Suprapubic skin (tissue), 4 donors: ENCODE measurements at regions not wholly inside any gene's neighbourhood (a gene's known extent, or its start where the extent isn't known, plus 50 kb on each side); places are given as distances from the start of the nearest gene placed in this dataset.

Source experiments
- DNase-seq, 2 donors: peaks; one replicate each; pipeline ENCODE4 v3.0.0-alpha.2; 2019; ENCODE audit warnings: low spot score in 2 of 2
- H3K27ac ChIP-seq: fragments of 200-600 bp; sonication (generic); one replicate; pipeline ENCODE4 v1.5.1; 2019
- H3K27me3 ChIP-seq: fragments of 200-600 bp; sonication (generic); one replicate; pipeline ENCODE4 v1.5.1; 2019
- H3K36me3 ChIP-seq: fragments of 200-600 bp; sonication (generic); one replicate; pipeline ENCODE4 v1.5.1; 2019
- H3K4me1 ChIP-seq: fragments of 200-600 bp; sonication (generic); one replicate; pipeline ENCODE4 v1.5.1; 2019
- H3K4me3 ChIP-seq: fragments of 200-600 bp; sonication (generic); one replicate; pipeline ENCODE4 v1.5.1; 2019; ENCODE audit warnings: mild to moderate bottlenecking
- H3K9me3 ChIP-seq: fragments of 200-600 bp; sonication (generic); one replicate; pipeline ENCODE4 v1.5.1; 2019
- CTCF ChIP-seq, 2 donors: fragments of 200-600 bp in 1 of 2; fragments of 450-650 bp in 1 of 2; sonication (generic) in 1 of 2; IDR thresholded peaks; one replicate each; pipeline ENCODE4 v1.5.1; 2016 to 2019; ENCODE audit warnings: antibody characterized with exemption in 2 of 2, mild to moderate bottlenecking in 1 of 2, moderate library complexity in 1 of 2
- EP300 ChIP-seq: sonication (generic); formaldehyde crosslinking; IDR thresholded peaks from one replicate; pipeline ENCODE4 v1.6.1; 2017; ENCODE audit warnings: antibody characterized with exemption
- POLR2A ChIP-seq, 2 donors: fragments of 450-650 bp; IDR thresholded peaks; one replicate each; pipeline ENCODE4 v1.6.1; 2017; ENCODE audit warnings: antibody characterized with exemption in 2 of 2, mild to moderate bottlenecking in 2 of 2, moderate library complexity in 2 of 2
- POLR2AphosphoS5 ChIP-seq, 3 donors: sonication (generic); formaldehyde crosslinking; IDR thresholded peaks; one replicate each; pipeline ENCODE4 v1.6.1; 2017; ENCODE audit warnings: antibody characterized with exemption in 3 of 3
- WGBS: methylation state at CpG from one replicate; pipeline ENCODE4 v1.1.5; 2018; 5-methylcytosine and 5-hydroxymethylcytosine counted together

GRCh38 chr3:20540066-20540465 is 354.1 kb upstream of the SGO1 start:
- no peaks in the 10 kb centered on the region for H3K27me3 ChIP-seq
- no peak for TF ChIP-seq CTCF (IDR thresholded peaks at IDR 0.05)
- no peak for TF ChIP-seq POLR2A (IDR thresholded peaks at IDR 0.05)
- TF ChIP-seq EP300: no peak
- TF ChIP-seq POLR2AphosphoS5 (IDR thresholded peaks at IDR 0.05): no peak
- H3K4me3 ChIP-seq: no peak overlapping the region
- no peaks in the 10 kb centered on the region for H3K9me3 ChIP-seq
- no peaks in the 10 kb centered on the region for H3K36me3 ChIP-seq
- H3K4me1 ChIP-seq: no peaks in the 10 kb centered on the region
- no peak overlapping the region for H3K27ac ChIP-seq
- WGBS: 61% methylated on average over 3 of the region's 3 CpGs
- DNase-seq: no peak

GRCh38 chr3:20539666-20540065 is 353.7 kb upstream of the SGO1 start:
- Histone ChIP-seq H3K27me3 (no peaks in the 10 kb centered on the region), H3K9me3 (no peaks in the 10 kb centered on the region), H3K27ac (no peak overlapping the region), H3K4me1 (no peaks in the 10 kb centered on the region), H3K4me3 (no peak overlapping the region), H3K36me3 (no peaks in the 10 kb centered on the region)
- 70% methylated on average over 6 of the region's 6 CpGs for WGBS
- no peak for DNase-seq
- TF ChIP-seq POLR2AphosphoS5 (IDR thresholded peaks at IDR 0.05) (no peak), EP300 (no peak), CTCF (IDR thresholded peaks at IDR 0.05) (no peak), POLR2A (IDR thresholded peaks at IDR 0.05) (no peak)

GRCh38 chr3:20537234-20537633 is 351.2 kb upstream of the SGO1 start:
- H3K36me3 ChIP-seq: no peaks in the 10 kb centered on the region
- TF ChIP-seq EP300: no peak
- no peak for TF ChIP-seq CTCF (IDR thresholded peaks at IDR 0.05)
- no peak for TF ChIP-seq POLR2AphosphoS5 (IDR thresholded peaks at IDR 0.05)
- no peaks in the 10 kb centered on the region for H3K4me1 ChIP-seq
- no peaks in the 10 kb centered on the region for H3K27me3 ChIP-seq
- WGBS: 61% methylated on average over 3 of the region's 3 CpGs
- H3K27ac ChIP-seq: no peak overlapping the region
- H3K9me3 ChIP-seq: no peaks in the 10 kb centered on the region
- H3K4me3 ChIP-seq: no peak overlapping the region
- DNase-seq: no peak

- WGBS: 87% methylated on average over 5 of the region's 5 CpGs
- Histone ChIP-seq H3K27me3 (no peaks in the 10 kb centered on the region), H3K27ac (no peak overlapping the region), H3K9me3 (no peaks in the 10 kb centered on the region), H3K4me1 (no peaks in the 10 kb centered on the region), H3K36me3 (no peaks in the 10 kb centered on the region), H3K4me3 (no peak overlapping the region)
- DNase-seq: no peak
- TF ChIP-seq POLR2AphosphoS5 (IDR thresholded peaks at IDR 0.05) (no peak), POLR2A (IDR thresholded peaks at IDR 0.05) (no peak), EP300 (no peak), CTCF (IDR thresholded peaks at IDR 0.05) (no peak)
Measured at GRCh38 chr3:20529911-20530310, 343.9 kb upstream of the SGO1 start.

- DNase-seq: no peak
- 75% methylated on average over 5 of the region's 5 CpGs for WGBS
Measured at GRCh38 chr3:20528180-20528770, 342.3 kb upstream of the SGO1 start.

More at GRCh38 chr3:20528180-20528770, 342.3 kb upstream of the SGO1 start:
- no peak for TF ChIP-seq CTCF (IDR thresholded peaks at IDR 0.05)
- TF ChIP-seq EP300: no peak
- no peak for TF ChIP-seq POLR2AphosphoS5 (IDR thresholded peaks at IDR 0.05)
- no peak for TF ChIP-seq POLR2A (IDR thresholded peaks at IDR 0.05)
- no peaks in the 10 kb centered on the region for H3K36me3 ChIP-seq
- H3K4me3 ChIP-seq: no peak overlapping the region
- H3K27me3 ChIP-seq: no peaks in the 10 kb centered on the region
- no peaks in the 10 kb centered on the region for H3K9me3 ChIP-seq
- H3K27ac ChIP-seq: no peak overlapping the region
- H3K4me1 ChIP-seq: no peaks in the 10 kb centered on the region
